ENCODE measurements at regions not wholly inside any gene's neighbourhood (a gene's known extent, or its start where the extent isn't known, plus 50 kb on each side); places are given as distances from the start of the nearest gene placed in this dataset.

DNA sequence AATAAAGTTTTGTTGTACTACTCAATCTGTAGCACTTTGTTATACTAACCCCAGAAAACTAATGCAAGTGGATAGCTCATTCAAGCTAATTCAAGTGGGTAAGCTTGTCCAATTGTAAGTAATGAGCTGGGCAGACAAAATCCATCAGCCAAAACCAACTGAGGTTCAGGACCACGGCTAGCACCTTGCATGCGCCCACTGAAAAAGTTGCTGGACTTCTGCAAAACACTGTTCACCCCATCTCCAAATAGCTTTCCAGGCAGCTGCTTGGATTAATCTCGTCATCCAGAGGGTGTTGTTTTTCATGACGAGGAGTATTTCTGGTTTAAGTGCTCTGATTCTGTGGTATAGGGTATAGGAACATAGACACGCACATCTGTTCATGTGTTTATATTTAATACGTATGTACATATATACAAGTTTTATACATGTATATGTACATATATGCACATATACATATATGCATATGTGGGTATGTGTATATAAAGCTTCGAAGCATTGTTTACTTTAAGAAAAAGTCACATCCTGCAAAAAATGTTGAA is 307.5 kb downstream of the GALR1 start:
- TF ChIP-seq EZH2 (IDR thresholded peaks at IDR 0.05; ENCODE audit: borderline replicate concordance, low read depth, low read length, poor library complexity, severe bottlenecking) = no peak
- TF ChIP-seq, protein P1, sequence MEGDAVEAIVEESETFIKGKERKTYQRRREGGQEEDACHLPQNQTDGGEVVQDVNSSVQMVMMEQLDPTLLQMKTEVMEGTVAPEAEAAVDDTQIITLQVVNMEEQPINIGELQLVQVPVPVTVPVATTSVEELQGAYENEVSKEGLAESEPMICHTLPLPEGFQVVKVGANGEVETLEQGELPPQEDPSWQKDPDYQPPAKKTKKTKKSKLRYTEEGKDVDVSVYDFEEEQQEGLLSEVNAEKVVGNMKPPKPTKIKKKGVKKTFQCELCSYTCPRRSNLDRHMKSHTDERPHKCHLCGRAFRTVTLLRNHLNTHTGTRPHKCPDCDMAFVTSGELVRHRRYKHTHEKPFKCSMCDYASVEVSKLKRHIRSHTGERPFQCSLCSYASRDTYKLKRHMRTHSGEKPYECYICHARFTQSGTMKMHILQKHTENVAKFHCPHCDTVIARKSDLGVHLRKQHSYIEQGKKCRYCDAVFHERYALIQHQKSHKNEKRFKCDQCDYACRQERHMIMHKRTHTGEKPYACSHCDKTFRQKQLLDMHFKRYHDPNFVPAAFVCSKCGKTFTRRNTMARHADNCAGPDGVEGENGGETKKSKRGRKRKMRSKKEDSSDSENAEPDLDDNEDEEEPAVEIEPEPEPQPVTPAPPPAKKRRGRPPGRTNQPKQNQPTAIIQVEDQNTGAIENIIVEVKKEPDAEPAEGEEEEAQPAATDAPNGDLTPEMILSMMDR (conservative IDR thresholded peaks at IDR 0.05; ENCODE audit: low read depth, low read length) = no peak
- no peak overlapping the region for H3K4me3 ChIP-seq (ENCODE audit: low read depth, low read length, poor library complexity, severe bottlenecking)
- CTCF ChIA-PET = no interaction called here
- POLR2A ChIA-PET (ENCODE audit: low non-redundant PET) = no interaction called here
- no peak overlapping the region for H3K27ac ChIP-seq (ENCODE audit: low read depth, low read length, poor library complexity, severe bottlenecking)
- H3K4me1 ChIP-seq (ENCODE audit: insufficient read depth, low read length, poor library complexity, severe bottlenecking) = no peaks in the 10 kb centered on the region
- DNase-seq (ENCODE audit: low spot score) = no peak
- H3K9me3 ChIP-seq (ENCODE audit: low read depth, low read length, poor library complexity, severe bottlenecking) = peaks cover 40% of the 10 kb centered on the region
- intact Hi-C loops (cut with micrococcal nuclease; ENCODE audit: unreplicated experiment) = no loop called here
- no peaks in the 10 kb centered on the region for H3K27me3 ChIP-seq (replicated peaks; ENCODE audit: insufficient read depth, low read depth, low read length, poor library complexity)
- no TSS peak for BruUV-seq (replicated peaks)
- H3K36me3 ChIP-seq (ENCODE audit: insufficient read depth, low read length, poor library complexity, severe bottlenecking) = no peaks in the 10 kb centered on the region

DNA sequence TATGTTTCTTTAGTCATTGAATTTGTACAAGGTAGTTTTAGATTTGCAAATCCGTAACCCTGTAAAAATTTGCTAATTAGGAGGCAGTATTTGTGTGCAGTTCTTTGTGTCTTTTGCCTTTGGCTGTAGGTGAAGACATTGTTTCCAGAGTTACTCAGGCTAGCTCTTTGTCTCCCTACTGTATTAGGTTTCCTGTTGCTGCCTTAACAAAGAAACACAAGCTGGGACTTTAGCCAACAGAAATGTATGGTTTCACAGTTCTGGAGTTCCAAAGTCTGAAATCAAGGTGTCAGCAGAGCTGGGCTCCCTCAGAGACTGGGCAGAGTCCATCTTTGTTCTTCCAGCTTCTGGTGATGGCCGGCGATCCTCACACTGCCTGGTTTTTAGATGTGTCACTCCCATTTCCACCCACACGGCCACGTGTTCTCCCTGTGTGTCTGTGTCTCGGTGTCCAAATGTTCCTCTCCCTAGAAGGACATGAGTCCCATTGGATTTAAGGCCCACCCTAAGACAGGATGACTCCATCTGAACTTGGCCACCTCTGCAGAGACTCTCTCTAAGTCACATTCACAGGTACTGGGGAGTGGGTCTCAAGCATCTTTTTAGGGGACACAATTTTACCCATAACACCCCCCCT is 309.7 kb downstream of the GALR1 start:
- BruUV-seq (replicated peaks) = no TSS peak

DNA sequence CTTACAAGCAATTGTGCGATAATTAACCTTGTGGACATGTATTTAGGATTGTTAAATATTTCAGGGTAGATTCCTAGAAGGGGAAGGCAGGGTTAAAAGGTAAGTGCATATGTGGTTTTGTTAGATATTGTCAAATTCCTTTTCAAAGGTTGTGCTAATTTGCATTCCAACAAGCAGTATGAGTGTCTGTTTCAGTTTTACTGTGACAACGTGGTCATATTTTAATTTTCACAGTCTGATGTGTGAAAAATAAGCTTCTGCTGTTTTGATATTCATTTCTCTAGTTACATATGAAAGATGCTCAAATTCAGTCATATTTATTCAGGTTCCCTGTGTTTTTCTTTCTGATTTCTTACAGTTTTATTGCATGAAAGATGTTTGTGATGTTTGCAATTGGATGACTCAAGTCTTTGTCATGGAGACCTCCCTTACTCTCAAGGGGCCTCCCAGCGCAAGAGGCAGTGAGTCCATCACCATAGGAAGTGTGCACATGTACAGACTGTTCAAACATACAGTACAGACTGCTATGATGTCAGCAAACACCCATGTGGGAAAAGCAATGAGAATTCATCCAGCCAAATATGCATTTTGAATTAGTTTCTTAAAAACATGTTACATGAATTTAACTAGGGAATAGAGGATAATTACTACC is 310.8 kb downstream of the GALR1 start:
- Histone ChIP-seq H3K36me3 (ENCODE audit: insufficient read depth, low read length, poor library complexity, severe bottlenecking) (no peaks in the 10 kb centered on the region), H3K4me3 (ENCODE audit: low read depth, low read length, poor library complexity, severe bottlenecking) (no peak overlapping the region), H3K4me1 (ENCODE audit: insufficient read depth, low read length, poor library complexity, severe bottlenecking) (no peaks in the 10 kb centered on the region), H3K27me3 (replicated peaks; ENCODE audit: insufficient read depth, low read depth, low read length, poor library complexity) (no peaks in the 10 kb centered on the region), H3K27ac (ENCODE audit: low read depth, low read length, poor library complexity, severe bottlenecking) (no peak overlapping the region), H3K9me3 (ENCODE audit: low read depth, low read length, poor library complexity, severe bottlenecking) (peaks cover 45% of the 10 kb centered on the region)
- no TSS peak for BruUV-seq (replicated peaks)
- no peak for DNase-seq (ENCODE audit: low spot score)
- POLR2A ChIA-PET (ENCODE audit: low non-redundant PET) = no interaction called here
- CTCF ChIA-PET = no interaction called here
- TF ChIP-seq, protein P1 (conservative IDR thresholded peaks at IDR 0.05; ENCODE audit: low read depth, low read length) = no peak
- TF ChIP-seq EZH2 (IDR thresholded peaks at IDR 0.05; ENCODE audit: borderline replicate concordance, low read depth, low read length, poor library complexity, severe bottlenecking) = no peak
- intact Hi-C loops (cut with micrococcal nuclease; ENCODE audit: unreplicated experiment) = no loop called here

More for the DNA sequence above, 309.7 kb downstream of the GALR1 start:
- H3K4me3 ChIP-seq (ENCODE audit: low read depth, low read length, poor library complexity, severe bottlenecking) = no peak overlapping the region
- POLR2A ChIA-PET (ENCODE audit: low non-redundant PET) = no interaction called here
- intact Hi-C loops (cut with micrococcal nuclease; ENCODE audit: unreplicated experiment) = no loop called here
- CTCF ChIA-PET = no interaction called here
- TF ChIP-seq, protein P1 (conservative IDR thresholded peaks at IDR 0.05; ENCODE audit: low read depth, low read length) = no peak
- no peak for TF ChIP-seq EZH2 (IDR thresholded peaks at IDR 0.05; ENCODE audit: borderline replicate concordance, low read depth, low read length, poor library complexity, severe bottlenecking)
- no peak overlapping the region for H3K27ac ChIP-seq (ENCODE audit: low read depth, low read length, poor library complexity, severe bottlenecking)
- peaks cover 45% of the 10 kb centered on the region for H3K9me3 ChIP-seq (ENCODE audit: low read depth, low read length, poor library complexity, severe bottlenecking)
- H3K36me3 ChIP-seq (ENCODE audit: insufficient read depth, low read length, poor library complexity, severe bottlenecking) = no peaks in the 10 kb centered on the region
- H3K27me3 ChIP-seq (replicated peaks; ENCODE audit: insufficient read depth, low read depth, low read length, poor library complexity) = no peaks in the 10 kb centered on the region
- H3K4me1 ChIP-seq (ENCODE audit: insufficient read depth, low read length, poor library complexity, severe bottlenecking) = no peaks in the 10 kb centered on the region
- no peak for DNase-seq (ENCODE audit: low spot score)
